ENCODE measurements at regions not wholly inside any gene's neighbourhood (a gene's known extent, or its start where the extent isn't known, plus 50 kb on each side); places are given as distances from the start of the nearest gene placed in this dataset.

DNA sequence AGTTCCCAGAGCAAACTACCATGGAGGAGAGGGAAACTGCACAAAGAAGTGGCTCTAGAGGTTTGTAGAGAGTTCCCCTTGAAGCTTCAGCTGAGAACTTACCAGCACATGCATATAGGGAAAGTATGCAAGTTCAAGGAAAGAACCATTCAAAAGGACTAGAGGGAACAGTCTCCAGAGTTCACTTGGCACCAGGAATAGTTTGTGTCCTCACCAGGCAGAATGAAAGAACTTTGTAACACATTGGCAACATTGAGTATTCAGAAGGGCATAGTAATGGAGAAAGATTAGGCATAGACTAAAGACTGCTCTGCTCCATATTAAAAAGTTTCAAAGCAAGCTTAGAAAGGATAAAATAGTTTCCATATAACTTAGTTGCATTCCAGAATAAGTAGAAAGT lies 155.4 kb upstream of the TOM1L1 start:
- TF ChIP-seq, protein P1, sequence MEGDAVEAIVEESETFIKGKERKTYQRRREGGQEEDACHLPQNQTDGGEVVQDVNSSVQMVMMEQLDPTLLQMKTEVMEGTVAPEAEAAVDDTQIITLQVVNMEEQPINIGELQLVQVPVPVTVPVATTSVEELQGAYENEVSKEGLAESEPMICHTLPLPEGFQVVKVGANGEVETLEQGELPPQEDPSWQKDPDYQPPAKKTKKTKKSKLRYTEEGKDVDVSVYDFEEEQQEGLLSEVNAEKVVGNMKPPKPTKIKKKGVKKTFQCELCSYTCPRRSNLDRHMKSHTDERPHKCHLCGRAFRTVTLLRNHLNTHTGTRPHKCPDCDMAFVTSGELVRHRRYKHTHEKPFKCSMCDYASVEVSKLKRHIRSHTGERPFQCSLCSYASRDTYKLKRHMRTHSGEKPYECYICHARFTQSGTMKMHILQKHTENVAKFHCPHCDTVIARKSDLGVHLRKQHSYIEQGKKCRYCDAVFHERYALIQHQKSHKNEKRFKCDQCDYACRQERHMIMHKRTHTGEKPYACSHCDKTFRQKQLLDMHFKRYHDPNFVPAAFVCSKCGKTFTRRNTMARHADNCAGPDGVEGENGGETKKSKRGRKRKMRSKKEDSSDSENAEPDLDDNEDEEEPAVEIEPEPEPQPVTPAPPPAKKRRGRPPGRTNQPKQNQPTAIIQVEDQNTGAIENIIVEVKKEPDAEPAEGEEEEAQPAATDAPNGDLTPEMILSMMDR (IDR thresholded peaks at IDR 0.05; ENCODE audit: low read depth, low read length, missing input control) = no peak
- TF ChIP-seq RAD21 (IDR thresholded peaks at IDR 0.05) (peak; percentile 13 to 27), JUND (IDR thresholded peaks at IDR 0.05) (peak; percentile 16 to 20)

All from liver (tissue), 3 donors.